ENCODE measurements at regions not wholly inside any gene's neighbourhood (a gene's known extent, or its start where the extent isn't known, plus 50 kb on each side); places are given as distances from the start of the nearest gene placed in this dataset.

- POLR2A ChIA-PET = no interaction called here
- no peaks in the 10 kb centered on the region for H3K36me3 ChIP-seq (ENCODE audit: control insufficient read depth in 2 of 2, insufficient read depth in 1 of 2, low read length in 2 of 2)
- H3K4me1 ChIP-seq (ENCODE audit: control insufficient read depth, insufficient read depth, low read length) = peaks cover 4% of the 10 kb centered on the region; the same call in 1 of the 2 replicates
- H3K9me3 ChIP-seq (ENCODE audit: control insufficient read depth, insufficient read depth, low read depth, low read length) = no peaks in the 10 kb centered on the region
- H3K27ac ChIP-seq (ENCODE audit: extremely low read depth, low read depth, low read length) = no peak overlapping the region
- no peak overlapping the region for H3K4me3 ChIP-seq (ENCODE audit: low read depth, low read length)
- TF ChIP-seq TCF7L2 (IDR thresholded peaks at IDR 0.05; ENCODE audit: borderline replicate concordance, low read depth, low read length) (no peak), REPIN1 (tag by site-specific recombination; IDR thresholded peaks at IDR 0.05; ENCODE audit: low read depth) (no peak), OVOL3 (tag by site-specific recombination; IDR thresholded peaks at IDR 0.05) (no peak), ZNF239 (tag by site-specific recombination; IDR thresholded peaks at IDR 0.05) (no peak), ZNF830 (tag by site-specific recombination; IDR thresholded peaks at IDR 0.05; ENCODE audit: low read depth) (no peak), ZNF223 (tag by site-specific recombination; IDR thresholded peaks at IDR 0.05) (no peak), ZSCAN4 (tag by site-specific recombination; IDR thresholded peaks at IDR 0.05) (no peak)
- CTCF ChIA-PET = interaction anchor here (1.5 to 3.5 kb wide), 3 partner anchors 10 to 28 kb away, joined by 4 to 11 read pairs (median 7); no protein-coding TSS in a partner anchor
Observed at GRCh38 chr6:137286916-137287315, 67.7 kb upstream of the IFNGR1 start.

GRCh38 chr6:137286368-137286767 is 67.2 kb upstream of the IFNGR1 start:
- Histone ChIP-seq H3K27ac (ENCODE audit: extremely low read depth, low read depth, low read length) (no peak overlapping the region), H3K4me1 (ENCODE audit: control insufficient read depth, insufficient read depth, low read length) (peaks cover 1% of the 10 kb centered on the region; the same call in 1 of the 2 replicates), H3K9me3 (ENCODE audit: control insufficient read depth, insufficient read depth, low read depth, low read length) (no peaks in the 10 kb centered on the region), H3K4me3 (ENCODE audit: low read depth, low read length) (no peak overlapping the region), H3K36me3 (ENCODE audit: control insufficient read depth in 2 of 2, insufficient read depth in 1 of 2, low read length in 2 of 2) (no peaks in the 10 kb centered on the region)
- POLR2A ChIA-PET = no interaction called here
- TF ChIP-seq ZEB2 (tag by site-specific recombination; IDR thresholded peaks at IDR 0.05) (no peak), ZNF843 (tag by site-specific recombination; IDR thresholded peaks at IDR 0.05) (no peak), ZNF701 (tag by site-specific recombination; IDR thresholded peaks at IDR 0.05) (no peak), ZNF138 (tag by site-specific recombination; IDR thresholded peaks at IDR 0.05; ENCODE audit: borderline replicate concordance) (no peak), ZXDB (tag by site-specific recombination; IDR thresholded peaks at IDR 0.05) (no peak)
- CTCF ChIA-PET = interaction anchor here (3.5 kb wide), 1 partner anchor 28 kb away, joined by 11 read pairs; no protein-coding TSS in a partner anchor

GRCh38 chr6:137284811-137285110 is 65.6 kb upstream of the IFNGR1 start:
- POLR2A ChIA-PET = no interaction called here
- no peak overlapping the region for H3K27ac ChIP-seq (ENCODE audit: extremely low read depth, low read depth, low read length)
- CTCF ChIA-PET = interaction anchor here (0.9 to 3.5 kb wide), 2 partner anchors 15 to 30 kb away, joined by 3 to 11 read pairs; no protein-coding TSS in a partner anchor
- H3K4me1 ChIP-seq (ENCODE audit: control insufficient read depth, insufficient read depth, low read length) = no peaks in the 10 kb centered on the region
- TF ChIP-seq ZNF266 (tag by site-specific recombination; IDR thresholded peaks at IDR 0.05; ENCODE audit: low read depth) (no peak), ZNF341 (tag by site-specific recombination; IDR thresholded peaks at IDR 0.05; ENCODE audit: low read depth) (no peak), ZNF670 (tag by site-specific recombination; IDR thresholded peaks at IDR 0.05; ENCODE audit: low read depth) (no peak), SETDB1 (IDR thresholded peaks at IDR 0.05; ENCODE audit: insufficient read length, low read length) (no peak), HIC1 (tag by site-specific recombination; IDR thresholded peaks at IDR 0.05) (no peak), ZBTB8A (tag by site-specific recombination; IDR thresholded peaks at IDR 0.05) (no peak), KLF16 (tag by site-specific recombination; IDR thresholded peaks at IDR 0.05) (no peak), TSHZ1 (tag by site-specific recombination; IDR thresholded peaks at IDR 0.05; ENCODE audit: borderline replicate concordance) (no peak), ZNF366 (tag by site-specific recombination; conservative IDR thresholded peaks at IDR 0.05) (no peak), OSR2 (tag by site-specific recombination; IDR thresholded peaks at IDR 0.05) (no peak)
- no peaks in the 10 kb centered on the region for H3K9me3 ChIP-seq (ENCODE audit: control insufficient read depth, insufficient read depth, low read depth, low read length)
- H3K36me3 ChIP-seq (ENCODE audit: control insufficient read depth in 2 of 2, insufficient read depth in 1 of 2, low read length in 2 of 2) = no peaks in the 10 kb centered on the region
- H3K4me3 ChIP-seq (ENCODE audit: low read depth, low read length) = no peak overlapping the region
